SIG-M5 treated with dmso at 0.1 percent for 504 hours (cell line): ENCODE measurements at regions not wholly inside any gene's neighbourhood (a gene's known extent, or its start where the extent isn't known, plus 50 kb on each side); places are given as distances from the start of the nearest gene placed in this dataset.

Experiments used
- DNase-seq: peaks from one replicate; lab custom pipeline; 2025; ENCODE audit not compliant: unreplicated experiment; lab: John Stamatoyannopoulos, UW

DNA sequence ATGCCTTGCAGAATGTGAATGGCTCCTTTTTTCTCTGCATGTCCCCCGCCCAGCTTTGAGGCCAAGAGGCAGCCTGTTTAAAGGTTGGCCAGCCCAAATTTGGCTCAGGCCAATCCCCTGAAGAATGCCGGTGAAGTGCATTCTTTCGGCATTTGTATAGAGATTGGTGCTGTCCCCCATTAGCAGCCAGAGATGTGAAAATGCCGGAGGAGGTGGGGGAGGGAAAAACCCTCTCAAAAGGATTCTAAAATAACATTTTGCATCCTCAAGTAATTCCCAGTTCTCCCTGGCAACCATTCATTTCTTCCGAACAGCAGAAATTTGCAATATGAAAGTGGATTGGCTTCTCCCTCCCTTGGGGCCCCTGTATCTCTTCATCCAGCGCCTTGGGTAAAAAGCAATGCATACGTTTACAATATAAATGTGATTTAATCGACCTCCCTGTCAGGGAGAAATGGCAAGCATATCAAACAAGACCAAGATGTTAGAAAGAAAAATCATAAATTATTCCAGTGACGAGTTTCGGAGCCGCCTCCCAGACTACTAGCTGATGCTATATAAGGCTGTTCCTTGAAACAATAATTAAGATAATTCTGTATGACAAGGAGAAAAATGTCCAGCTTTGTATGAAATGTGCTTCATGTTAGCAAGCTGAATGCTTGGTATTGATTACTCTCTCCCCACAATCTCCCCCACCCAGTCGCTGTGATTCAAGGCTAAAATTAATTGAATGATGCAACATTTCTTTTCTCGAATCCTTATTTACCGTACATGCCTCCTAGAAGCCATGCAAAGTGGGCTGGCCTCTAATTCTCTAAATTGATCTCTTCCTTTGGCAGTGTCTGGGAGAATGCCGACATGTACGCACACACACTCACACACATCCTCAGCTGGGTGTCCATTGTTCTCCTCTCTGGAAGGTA, 323.7 kb downstream of the RPS24 start:
- no peak for DNase-seq

DNA sequence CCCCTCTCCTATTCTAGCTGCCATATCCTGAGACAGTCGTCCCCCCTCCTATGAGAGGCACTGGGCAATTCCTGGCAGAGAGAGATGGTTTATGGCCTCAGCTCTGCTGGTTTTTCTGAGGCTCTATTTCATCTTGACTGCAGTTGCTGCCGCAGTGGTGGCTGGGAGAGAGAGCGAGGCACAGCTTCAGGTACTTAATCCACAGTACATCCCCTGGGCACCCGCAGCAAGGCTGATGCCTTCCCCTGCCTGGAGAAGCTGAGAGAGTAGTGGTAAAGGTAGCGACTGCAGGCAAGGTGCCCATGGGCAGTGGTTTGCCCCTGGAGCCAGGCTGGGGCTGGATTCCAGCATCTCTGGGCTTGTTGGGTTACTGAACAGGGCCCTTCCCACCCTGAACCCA, 324.7 kb downstream of the RPS24 start:
- DNase-seq: no peak

DNA sequence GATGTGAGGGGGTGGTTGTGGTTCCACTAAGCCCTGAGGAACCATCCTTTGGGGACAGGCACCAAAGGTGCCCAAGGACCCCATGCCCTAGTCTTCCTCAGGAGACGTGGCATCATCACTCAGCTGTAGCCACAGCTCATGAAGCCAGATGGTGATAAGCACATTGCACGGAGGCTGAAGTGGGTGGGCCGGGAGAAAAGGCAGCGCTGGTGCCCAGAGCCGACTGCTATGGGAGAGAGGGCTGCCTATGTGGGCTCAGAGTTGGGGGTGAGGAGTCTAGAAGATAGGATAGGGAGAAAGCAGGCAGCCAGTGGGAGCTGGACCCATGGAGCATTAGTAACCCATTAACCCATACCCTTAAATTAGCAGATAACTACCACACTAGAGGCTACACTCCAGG, 325.3 kb downstream of the RPS24 start:
- DNase-seq: no peak

DNA sequence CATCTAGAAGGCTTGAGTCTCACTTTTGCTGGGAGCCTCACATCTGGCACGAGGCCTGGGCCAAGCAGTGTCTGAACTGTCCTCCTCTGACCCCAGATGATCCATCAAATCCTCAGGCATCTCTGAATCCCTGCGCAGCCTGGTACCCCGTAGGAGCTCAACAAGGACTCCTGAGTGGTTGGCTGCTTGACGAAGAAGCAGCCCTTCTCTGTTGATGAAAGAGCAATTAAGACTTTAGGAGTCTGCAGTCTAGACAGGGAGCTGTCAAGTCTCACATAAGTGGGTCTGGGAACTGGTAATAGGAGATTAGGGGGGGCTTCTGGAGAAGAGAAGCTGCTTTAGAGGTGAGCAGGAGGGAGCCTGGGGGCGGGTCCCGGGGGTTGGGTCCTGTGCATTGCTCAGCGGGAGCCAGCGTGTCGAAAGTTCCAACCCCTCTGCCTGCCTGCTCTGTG, 326.0 kb downstream of the RPS24 start:
- no peak for DNase-seq

DNA sequence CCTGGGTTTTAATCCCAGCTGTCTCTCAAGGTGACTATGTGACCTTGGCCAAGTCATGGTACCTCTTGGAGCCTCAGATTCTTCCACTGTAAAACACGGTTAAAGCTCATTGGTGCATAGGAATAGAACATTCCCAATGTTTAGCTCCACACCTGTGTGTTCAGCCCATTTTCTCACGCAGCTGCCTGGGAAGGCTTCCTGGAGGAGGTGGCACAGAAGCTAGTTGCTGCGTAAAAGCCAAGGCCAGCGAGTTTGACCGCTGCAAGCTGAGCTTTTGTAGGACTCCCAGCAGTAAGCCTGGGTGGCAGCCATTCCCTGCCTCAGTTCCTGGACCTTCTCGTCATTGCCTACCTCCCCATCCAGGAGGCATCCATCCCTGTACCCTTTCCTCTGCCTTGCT, 326.6 kb downstream of the RPS24 start:
- DNase-seq: no peak

DNA sequence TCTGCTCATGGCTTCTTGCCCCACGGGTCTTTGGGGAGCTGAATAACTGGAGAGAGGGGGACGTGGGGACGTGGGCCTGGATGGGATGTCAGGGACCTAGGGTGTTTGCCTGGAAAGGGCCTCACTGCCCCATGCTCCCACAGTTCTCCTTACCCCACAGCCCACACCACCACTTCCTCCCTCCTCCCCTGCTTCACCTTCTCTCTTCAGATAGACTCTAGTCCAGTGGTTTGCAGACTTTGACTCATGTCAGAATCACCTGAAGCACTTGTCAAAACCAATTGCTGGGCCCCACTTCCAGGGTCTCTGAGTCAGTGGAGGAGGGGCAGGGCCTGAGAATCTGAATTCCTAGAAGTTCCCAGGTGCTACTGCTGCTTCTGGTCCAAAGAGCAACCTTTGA, 327.4 kb downstream of the RPS24 start:
- DNase-seq: no peak

DNA sequence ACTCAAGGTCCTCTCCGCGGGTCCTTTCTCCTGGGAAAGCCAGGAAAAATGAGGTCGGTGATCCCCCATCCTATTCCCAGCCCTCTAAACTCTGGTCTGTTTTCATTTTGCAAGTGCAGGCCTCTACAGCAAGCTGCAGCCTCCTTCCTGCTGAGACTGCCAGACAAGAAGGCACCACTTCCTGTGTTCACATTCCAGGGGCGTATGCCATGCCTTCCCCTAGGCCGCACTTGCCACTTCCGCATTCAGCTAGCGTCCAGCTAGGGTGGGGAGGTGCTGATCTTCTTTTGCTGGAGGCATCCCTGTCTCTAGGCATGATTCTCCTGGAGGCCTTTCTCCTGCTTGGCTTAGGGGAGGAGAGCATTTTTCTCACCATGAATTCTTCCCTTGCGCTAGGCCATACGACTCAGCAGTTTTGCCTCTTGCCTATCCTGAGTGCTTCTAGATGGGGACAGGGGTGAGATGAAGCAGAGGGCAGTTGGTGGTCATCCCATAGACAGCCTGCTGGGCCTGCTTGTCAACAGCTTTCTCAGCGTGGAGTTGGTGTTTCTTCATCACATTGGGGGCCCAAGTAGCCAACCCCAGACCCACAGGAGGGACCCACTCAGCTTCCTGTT, 328.9 kb downstream of the RPS24 start:
- peak; percentile 33 for DNase-seq

DNA sequence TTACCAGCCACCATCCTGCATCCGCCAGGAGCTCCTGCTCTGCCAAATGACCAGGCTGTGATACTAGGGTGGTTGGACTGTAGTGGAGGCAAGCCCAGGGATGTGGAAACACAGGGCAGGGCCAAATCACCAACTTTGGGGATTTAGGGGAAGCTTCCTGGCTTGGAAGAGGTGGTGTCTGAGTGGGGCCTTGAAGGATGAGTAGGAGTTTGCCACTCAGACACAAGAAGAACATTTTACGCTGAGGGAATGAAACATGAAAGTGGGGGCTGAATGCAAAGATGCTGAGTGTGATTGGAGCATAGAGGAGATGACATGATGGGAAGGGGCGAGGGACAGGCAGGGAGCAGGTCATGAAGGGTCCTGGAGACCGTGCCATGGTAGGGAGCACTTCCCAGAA, 329.5 kb downstream of the RPS24 start:
- no peak for DNase-seq

DNA sequence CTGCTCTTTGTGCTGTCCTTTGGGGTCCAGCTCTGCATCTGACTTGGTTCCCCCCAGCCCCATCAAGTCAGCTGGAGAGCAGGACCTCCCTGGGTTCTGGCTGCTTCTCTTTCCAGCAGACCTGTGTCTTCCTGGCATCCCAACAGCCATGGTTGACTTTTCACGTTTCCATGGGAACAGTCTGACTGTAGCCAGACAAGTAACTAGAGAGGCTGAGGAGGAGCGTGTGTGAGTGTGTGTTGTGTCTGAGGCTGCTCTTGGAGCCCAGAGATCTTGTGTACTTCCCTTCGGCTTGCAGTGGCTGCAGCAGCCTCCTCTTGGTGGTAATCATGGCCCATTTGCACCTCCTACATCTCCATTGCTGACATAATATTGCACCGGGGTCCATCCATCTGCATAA, 332.0 kb downstream of the RPS24 start:
- no peak for DNase-seq

DNA sequence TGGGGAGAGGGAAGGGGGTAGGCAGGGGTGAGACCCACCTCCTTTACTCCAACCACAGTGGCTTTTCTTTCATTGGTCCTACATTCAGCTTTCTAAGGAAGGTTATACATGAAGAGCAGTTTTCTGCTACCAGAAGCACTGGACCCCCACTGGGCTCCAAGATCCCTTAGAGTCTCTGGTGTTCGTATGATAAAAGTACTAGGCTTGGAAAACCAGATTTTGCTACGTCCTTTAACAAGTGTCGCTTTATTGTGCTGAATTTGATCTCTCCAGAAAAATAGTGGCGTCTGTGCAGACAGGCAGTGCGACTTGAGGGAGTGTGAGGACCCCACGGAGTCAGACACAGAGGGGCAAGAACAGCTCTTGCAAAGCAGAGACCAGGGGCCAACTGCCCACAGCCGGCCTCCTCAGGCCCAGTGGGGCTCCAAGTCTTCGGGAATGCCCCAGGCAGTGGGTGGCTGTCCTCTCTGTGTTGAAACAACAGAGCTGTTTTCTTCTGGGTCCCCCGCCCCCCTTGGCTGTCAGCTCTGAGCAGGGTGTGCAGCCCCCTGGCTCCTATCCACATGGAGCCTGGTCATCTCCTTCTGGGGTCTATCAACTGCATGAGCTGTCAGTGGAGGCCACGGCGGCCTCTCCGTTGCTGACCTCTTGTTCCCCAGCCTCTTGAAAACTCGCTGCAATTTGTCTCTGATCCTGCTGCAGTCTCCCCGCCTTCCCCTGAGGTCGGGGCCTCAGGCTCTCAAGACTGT, 333.2 kb downstream of the RPS24 start:
- no peak for DNase-seq

DNA sequence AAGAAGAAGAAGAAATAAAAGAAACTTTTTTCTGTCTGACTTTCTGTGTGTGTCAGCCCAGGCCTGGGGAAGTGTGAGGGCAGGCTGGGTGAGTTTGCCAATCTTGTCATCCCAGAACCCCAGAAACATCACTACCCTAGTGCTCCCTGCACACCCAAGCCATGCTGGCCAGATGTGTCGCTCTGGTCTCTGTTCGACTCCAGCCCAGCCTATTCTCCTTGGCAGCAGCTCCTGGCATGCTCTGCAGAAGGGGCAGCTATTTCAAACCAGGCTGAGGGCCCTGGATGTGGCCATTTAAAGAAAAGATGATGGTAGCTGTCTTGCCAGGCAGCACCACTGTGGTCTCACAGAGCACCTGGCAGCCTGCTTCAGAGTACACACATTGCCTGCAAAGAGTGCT, 334.1 kb downstream of the RPS24 start:
- DNase-seq: no peak

DNA sequence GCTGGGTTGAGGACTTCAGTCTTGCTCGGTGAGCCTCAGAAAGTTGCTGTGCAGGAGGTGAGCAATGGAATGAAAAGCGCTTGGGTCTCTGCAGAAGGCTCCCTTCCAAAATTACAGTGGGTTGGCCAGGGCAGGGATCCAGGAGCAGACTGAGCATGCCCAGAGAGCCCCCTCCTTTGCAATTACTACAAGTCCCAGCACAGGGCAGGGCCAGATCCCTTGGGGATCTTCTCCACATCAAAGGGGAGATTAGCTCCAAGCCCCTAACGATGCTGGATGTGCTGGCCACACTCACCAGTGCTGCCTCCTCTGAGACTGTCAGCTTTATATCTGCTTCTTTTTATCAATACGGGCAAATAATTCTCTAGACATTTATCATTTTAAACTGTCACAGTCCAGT, 337.5 kb downstream of the RPS24 start:
- DNase-seq: no peak

DNA sequence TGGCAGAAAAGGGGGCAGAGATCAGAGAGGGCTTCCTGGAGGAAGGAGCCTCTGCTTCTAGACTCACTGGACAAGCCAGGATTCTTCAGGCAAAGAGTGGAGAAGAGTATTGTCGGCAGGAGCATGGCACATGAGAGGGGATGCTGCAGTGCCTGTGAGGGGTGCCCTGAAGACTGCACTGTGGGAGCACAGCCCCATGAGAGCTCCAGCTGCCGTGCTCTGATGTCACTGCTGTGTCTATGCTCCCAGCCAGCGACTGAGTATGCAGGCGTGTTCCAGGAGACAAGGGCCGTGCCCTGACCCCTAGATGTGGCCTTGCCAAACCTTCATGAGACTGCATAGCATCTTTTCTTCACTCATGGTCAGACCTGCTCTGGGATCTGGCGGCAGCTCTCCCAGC, 339.1 kb downstream of the RPS24 start:
- DNase-seq: no peak

DNA sequence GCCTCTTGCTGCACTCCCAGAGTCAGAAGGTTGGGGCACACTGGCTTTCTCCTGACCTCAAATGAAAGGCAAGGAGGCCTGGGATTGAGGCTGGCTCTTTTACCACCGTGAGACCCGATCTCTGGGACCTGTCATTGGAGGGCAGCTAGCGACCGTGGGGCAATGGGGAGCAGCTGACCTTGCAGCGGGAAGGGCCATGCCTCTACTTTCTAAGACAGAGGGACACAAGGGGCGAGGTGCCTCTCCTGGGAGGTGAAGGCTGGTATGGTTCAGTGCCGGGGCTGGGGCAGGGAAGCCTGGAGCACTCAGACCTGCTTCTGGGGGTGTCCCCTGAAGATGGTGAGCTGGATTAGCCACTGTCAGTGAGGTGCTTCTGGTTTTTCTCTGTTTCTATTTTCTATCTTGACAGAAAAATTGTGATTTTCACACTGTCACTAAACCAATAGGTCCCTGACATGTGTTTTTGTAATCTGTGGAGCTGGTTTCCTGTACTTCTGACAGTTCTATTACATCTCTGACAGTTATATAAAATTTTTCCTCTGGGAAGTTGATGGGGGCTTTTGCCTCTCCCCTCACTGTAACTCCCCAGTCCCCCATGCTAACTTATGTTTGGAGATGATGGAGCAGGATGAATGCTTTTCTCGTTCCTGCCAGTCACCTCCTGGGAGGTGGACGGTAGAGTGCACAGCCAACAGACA, 340.8 kb downstream of the RPS24 start:
- no peak for DNase-seq

DNA sequence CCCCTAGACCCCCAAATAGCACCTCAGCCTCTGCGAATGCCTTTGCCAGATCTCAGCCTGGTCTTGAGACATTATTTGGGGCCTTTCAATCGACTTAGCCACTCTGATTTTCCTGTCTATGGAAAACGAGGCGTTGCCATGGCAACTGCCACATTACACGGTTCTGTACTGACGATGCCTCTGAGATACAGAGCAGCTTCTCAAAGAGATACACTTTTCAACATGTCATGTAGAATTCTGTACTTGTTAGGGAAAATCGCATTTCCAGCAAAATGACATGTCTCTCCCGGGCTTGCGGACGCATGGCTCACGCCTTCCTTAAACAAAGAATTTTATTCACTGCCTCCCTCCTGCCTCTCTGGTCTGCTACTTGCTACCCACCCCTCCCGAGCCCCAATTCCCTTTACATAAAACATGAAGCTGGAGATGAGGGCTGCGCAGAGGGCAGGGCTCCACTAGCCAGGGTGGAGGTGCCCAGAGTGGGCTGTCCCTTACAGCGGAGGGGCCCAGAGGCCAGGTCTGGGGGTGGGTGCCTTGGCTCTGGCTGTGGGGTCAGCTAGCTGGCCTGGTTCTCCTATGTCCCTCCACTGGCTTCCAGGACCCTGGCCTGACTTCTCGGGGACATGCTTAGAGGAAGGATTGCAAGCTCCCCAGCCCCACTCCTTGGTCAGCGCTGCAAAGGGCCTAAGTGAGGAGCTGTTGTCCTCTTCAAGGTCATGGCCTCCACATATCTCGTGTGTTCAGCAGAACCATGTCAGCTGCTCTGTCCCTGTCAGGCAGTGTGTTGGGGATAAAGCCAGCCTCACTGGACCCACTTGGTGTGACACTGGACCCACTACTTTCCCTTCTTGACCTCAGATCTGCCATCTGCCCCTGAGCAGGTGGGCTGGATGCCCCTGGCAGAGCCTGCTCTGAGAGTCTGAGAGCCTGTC, 342.5 kb downstream of the RPS24 start:
- DNase-seq: no peak

DNA sequence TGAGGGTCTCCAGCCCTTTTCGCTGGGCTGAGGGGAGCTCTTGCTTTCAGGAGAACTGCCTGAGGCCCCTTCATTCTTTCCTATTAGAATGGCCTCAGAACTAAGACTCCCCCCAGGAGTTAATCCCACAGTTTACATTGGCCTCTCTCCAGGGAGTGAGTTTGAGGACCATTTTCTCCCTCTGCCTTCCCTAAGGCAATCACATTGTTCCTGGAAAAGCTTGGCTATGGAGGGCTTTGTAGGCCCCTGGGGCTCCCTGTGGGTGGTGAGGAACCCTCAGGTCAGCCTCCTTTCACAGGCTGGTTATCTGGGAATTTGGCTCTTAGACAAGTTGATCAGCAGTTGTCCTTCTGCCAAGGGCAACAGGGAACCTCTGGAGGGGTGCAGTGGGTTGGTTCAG, 343.7 kb downstream of the RPS24 start:
- DNase-seq: no peak

DNA sequence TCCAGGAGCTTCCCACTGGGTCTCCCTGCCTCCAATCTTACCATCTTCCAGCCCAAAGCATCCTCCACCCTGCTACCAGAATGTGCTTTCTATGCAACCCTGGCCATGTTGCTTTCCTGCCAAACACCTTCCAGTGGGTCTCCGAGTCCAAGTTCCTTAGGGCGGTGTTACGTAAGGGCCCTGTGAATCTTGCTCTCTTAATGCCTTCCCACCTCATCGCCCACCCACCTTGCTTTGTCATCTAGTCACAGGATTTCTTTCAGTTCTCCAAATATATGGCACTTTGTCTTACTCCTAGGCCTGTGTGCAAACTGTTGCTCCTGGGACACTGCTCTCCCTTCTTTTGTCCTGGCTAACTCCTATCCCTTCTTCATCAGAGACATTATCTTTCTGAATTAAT, 344.5 kb downstream of the RPS24 start:
- no peak for DNase-seq

DNA sequence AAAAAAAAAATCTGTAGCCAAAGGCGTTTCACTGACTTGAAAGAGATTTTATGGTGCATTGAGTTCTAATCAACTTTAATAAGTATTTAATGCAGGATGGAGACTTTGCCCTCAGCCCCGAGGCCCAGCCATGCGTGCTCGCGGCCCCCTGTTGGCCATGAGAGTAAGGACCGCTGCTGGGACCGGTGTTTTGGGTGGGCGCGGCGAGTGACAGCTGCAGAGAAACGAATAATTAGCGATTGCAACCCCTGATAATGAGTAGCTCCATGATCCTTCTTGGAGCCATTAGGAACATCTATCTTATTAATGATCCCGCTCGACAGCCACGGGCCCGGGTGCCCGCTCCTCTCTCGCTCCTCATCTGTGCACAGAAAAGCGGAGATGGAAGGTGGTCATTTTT, 347.4 kb downstream of the RPS24 start:
- no peak for DNase-seq

DNA sequence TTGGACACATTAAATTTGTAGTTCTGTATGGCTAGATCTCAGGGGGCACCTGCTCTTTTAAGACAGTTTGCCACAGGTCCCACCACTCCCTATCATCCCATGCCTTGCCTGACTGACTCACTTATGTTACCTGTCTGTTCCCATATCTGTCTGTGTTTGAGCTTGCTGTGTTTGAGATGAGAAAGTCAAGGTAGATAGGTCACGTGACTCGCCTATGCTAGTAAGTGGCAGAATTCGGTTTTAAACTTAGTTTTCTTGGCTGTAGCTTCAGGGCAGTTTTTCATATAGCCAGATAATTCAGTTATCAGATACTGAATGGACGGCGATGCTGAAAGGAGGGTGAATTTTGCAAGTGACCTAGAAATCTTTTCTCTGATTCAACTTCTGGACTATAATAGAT, 348.4 kb downstream of the RPS24 start:
- no peak for DNase-seq

DNA sequence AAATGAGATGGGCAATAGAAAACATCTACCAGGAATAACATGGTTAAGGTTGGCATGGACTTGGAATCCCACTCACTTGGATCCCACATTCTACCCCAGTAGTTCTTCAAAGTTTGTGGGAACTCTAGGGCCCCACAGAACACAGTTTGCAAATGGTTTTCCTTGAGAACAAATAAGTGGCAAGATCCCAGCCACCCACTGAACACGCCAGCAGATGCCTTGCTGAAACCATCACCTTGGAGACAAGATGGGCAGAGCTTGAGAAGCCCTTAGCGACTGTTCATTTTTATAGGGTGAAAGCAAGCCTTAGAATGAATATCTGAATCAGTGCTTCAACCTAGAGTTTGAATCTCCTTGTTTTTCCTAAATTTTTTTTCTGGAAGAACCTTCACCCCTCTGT, 349.1 kb downstream of the RPS24 start:
- DNase-seq: no peak
